Activated T-cell treated with anti-CD3 and anti-CD28 coated beads for 4 hours (primary cell): ENCODE measurements at regions not wholly inside any gene's neighbourhood (a gene's known extent, or its start where the extent isn't known, plus 50 kb on each side); places are given as distances from the start of the nearest gene placed in this dataset.

Experiments used
- DNase-seq: peaks from one replicate; pipeline ENCODE4 v3.0.0-alpha.2; 2020

- DNase-seq, result no peak
Measured at GRCh38 chr5:74107899-74108298, 481.9 kb downstream of the ARHGEF28 start.

GRCh38 chr5:74105126-74105780, 479.3 kb downstream of the ARHGEF28 start:
- no peak for DNase-seq

GRCh38 chr5:74103131-74104023, 477.4 kb downstream of the ARHGEF28 start:
- no peak for DNase-seq

GRCh38 chr5:74100268-74100665, 474.3 kb downstream of the ARHGEF28 start:
- DNase-seq, result no peak

- no peak for DNase-seq
Measured at GRCh38 chr5:74099538-74100267, 473.7 kb downstream of the ARHGEF28 start.

GRCh38 chr5:74098941-74099340, 472.9 kb downstream of the ARHGEF28 start:
- no peak for DNase-seq

GRCh38 chr5:74098456-74098855, 472.5 kb downstream of the ARHGEF28 start:
- DNase-seq, result no peak

GRCh38 chr5:74096325-74096724, 470.3 kb downstream of the ARHGEF28 start:
- DNase-seq, result no peak

- no peak for DNase-seq
Measured at GRCh38 chr5:74095871-74096270, 469.9 kb downstream of the ARHGEF28 start.

- DNase-seq, result no peak
Measured at GRCh38 chr5:74094782-74095108, 468.7 kb downstream of the ARHGEF28 start.

- DNase-seq, result no peak
Measured at GRCh38 chr5:74094096-74094781, 468.2 kb downstream of the ARHGEF28 start.

- no peak for DNase-seq
Measured at GRCh38 chr5:74093561-74093960, 467.6 kb downstream of the ARHGEF28 start.

GRCh38 chr5:74092766-74093165, 466.8 kb downstream of the ARHGEF28 start:
- DNase-seq, result no peak

- DNase-seq, result no peak
Measured at GRCh38 chr5:74085782-74086181, 459.8 kb downstream of the ARHGEF28 start.

- DNase-seq, result no peak
Measured at GRCh38 chr5:74085186-74085585, 459.2 kb downstream of the ARHGEF28 start.

GRCh38 chr5:74083096-74083791, 457.2 kb downstream of the ARHGEF28 start:
- no peak for DNase-seq

- DNase-seq, result no peak
Measured at GRCh38 chr5:74082512-74083055, 456.6 kb downstream of the ARHGEF28 start.

GRCh38 chr5:74081126-74081525, 455.1 kb downstream of the ARHGEF28 start:
- DNase-seq, result no peak

GRCh38 chr5:74079971-74080556, 454.1 kb downstream of the ARHGEF28 start:
- no peak for DNase-seq

GRCh38 chr5:74075501-74076484, 449.8 kb downstream of the ARHGEF28 start:
- DNase-seq, result no peak
